D721Med (cell line): ENCODE measurements at regions not wholly inside any gene's neighbourhood (a gene's known extent, or its start where the extent isn't known, plus 50 kb on each side); places are given as distances from the start of the nearest gene placed in this dataset.

Experiments used
- DNase-seq: peaks from one replicate; pipeline ENCODE4 v3.0.0; 2011; ENCODE audit warnings: low spot score; ENCODE audit not compliant: insufficient read length
- FAIRE-seq: peaks from 2 replicates; lab custom pipeline; 2011; peaks lifted over from hg19 to GRCh38; lab: Jason Lieb, UNC
- TF ChIP-seq, protein P1 (sequence below): IDR thresholded peaks from 2 replicates; pipeline ENCODE4 v1.5.1; 2012; ENCODE audit warnings: mild to moderate bottlenecking, control low read depth; ENCODE audit not compliant: insufficient read depth; ENCODE audit errors: missing control alignments

DNA sequence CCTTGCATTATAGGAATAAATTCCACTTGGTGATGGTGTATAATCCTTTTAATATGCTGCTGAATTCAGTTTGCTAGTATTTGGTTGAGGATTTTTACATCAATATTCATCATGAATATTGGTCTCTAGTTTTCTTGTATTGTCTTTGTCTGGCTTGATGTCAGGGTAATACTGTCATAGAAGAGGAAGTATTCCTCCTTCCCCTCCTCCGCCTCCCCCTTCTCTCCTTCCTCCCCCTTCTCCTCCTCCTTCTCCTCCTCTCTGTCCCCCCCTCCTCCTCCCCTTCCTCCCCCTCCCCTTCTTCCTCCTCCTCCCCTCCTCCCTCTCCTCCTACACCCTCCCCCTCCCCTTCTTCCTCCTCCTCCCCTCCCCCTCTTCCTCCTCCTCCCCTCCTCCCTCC, 65.8 kb downstream of the RGS12 start:
- DNase-seq (no peak), FAIRE-seq (no peak)
- TF ChIP-seq, protein P1, sequence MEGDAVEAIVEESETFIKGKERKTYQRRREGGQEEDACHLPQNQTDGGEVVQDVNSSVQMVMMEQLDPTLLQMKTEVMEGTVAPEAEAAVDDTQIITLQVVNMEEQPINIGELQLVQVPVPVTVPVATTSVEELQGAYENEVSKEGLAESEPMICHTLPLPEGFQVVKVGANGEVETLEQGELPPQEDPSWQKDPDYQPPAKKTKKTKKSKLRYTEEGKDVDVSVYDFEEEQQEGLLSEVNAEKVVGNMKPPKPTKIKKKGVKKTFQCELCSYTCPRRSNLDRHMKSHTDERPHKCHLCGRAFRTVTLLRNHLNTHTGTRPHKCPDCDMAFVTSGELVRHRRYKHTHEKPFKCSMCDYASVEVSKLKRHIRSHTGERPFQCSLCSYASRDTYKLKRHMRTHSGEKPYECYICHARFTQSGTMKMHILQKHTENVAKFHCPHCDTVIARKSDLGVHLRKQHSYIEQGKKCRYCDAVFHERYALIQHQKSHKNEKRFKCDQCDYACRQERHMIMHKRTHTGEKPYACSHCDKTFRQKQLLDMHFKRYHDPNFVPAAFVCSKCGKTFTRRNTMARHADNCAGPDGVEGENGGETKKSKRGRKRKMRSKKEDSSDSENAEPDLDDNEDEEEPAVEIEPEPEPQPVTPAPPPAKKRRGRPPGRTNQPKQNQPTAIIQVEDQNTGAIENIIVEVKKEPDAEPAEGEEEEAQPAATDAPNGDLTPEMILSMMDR: no peak

DNA sequence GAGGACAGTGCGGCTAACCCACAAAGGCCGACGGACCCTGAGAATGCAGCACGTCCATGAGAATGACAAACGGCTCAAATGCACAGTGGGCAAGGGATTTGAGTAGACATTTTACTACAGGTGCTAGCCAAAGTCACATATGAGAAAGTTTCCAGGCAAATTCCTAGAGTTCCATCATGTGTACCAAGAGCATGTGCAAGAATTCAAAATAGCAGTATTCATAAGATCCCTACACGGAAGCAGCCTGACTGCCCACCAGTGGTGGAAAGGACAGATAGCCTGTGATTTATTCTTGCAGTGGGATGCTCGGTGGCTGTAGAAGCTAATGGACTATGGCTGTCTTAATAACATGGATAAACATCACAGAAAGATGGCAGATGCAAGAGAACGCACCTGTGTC, 68.0 kb downstream of the RGS12 start:
- FAIRE-seq: no peak
- TF ChIP-seq, protein P1: no peak
- DNase-seq: no peak

DNA sequence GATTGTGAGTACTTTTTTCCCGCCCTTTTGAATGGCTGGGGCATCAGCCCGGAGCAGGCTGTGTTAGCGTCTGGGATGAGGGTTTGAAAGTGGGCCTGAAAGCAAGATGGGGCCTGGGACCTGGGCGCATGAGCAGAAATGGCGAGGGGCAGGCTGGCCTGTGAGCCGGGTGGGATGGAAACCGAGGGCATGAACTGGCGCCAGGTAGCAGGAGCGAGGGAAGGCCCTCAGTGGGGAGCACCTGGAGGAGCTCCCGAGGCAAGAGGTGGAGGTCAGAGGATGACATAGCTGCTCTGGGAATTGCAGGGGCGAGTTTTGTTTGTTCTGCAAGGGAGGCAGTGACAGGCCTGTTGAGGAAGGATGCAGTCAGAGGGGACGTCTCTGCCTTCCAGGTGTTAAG, 68.6 kb downstream of the RGS12 start:
- TF ChIP-seq, protein P1: no peak
- no peak for FAIRE-seq

DNA sequence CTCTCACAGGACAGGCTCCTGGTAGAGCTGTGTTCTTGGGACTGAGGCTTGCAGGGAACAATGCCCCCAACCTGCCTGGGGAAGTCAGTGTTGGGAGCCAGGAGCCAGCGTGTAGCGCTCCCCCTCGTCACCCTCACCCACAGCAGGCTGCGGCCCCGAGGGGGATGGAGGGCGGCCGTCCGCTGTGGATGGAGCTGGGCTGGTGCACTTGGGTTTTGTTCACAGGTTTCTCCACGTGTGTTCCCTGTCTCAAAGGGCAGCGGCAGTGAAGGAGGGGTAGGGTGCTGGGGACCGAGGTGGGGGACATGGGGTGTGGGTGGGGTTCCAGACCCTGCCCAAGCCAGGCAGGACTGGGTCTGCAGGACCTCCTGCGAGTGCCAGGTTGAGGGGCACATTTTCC, 69.1 kb downstream of the RGS12 start:
- TF ChIP-seq, protein P1: no peak
- FAIRE-seq (no peak), DNase-seq (no peak)

More for the DNA sequence above, 68.6 kb downstream of the RGS12 start:
- DNase-seq: no peak

DNA sequence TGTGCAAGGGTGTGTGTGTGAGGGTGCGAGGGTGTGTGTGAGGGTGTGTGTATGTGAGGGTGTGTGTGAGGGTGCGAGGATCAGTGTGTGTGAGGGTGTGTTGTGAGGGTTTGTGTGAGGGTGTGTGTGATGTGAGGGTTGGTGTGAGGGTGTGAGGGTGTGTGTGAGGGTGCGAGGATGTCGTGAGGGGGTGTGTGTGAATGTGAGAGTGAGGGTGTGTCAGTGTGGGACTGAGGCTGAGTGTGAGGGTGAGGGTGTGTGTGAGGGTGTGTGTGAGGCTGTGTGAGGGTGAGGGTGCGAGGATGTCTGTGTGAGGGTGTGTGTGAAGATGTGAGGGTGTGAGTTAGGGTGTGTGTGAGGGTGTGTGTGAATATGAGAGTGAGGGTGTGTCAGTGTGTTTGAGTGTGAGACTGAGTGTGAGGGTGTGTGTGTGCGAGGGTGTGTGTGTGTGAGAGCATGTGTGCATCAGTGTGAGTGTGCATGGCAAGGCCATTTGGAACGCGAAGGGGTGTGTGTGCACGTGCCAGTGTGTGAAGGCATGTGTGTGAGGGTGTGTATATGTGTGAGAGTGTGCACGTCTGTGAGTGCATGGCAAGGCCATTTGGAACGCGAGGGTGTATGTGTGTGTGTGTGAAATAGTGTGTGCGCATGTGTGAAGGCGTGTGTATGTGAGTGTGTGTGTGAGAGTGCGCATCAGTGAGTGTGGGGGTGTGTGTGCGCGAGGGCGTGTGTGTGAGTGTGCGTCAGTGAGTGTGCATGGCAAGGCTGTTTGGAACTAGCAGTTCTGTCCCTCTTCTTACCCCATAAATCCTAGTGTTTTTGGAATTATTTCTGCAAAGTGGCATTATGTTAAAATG, 69.8 kb downstream of the RGS12 start:
- TF ChIP-seq, protein P1: no peak
- no peak for FAIRE-seq

DNA sequence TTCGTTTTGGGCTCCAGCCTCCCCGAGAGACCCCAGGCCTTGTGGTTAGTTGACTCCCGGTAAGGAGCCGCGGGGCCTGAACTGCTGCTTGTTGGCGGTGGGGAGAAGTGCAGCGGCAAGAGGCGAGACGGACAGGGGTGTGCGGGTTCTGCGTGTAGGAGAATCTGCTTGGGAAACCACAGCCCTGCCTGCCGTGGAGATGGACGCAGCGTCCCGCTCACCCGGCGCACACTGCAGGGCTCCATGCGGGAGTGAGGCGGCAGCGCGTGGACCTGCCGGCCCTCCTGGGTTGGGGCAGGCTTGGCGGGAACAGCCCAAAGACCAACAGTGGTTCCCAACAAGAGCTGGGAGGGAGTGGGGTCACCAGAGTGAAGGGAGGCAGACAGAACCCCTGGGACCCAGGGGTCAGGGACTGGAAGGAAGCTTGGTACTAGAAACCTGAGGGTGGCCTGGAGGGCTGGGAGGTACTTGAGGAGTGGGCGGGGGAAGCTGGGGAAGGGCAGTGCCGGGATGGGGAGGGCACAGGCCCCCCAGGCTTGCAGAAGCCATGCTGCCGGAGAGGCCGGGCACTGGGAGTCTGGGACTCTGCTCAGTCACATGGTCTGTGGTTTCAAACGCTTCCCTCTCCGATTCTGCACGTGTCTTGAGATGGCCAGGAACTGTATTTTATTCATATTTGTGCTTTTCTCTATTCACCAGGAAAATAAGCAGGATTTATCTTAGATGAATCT, 70.8 kb downstream of the RGS12 start:
- DNase-seq: no peak
- FAIRE-seq: no peak

More for the DNA sequence above, 69.8 kb downstream of the RGS12 start:
- no peak for DNase-seq

More for the DNA sequence above, 70.8 kb downstream of the RGS12 start:
- TF ChIP-seq, protein P1: no peak
